CD14-positive monocyte (primary cell): ENCODE measurements at regions not wholly inside any gene's neighbourhood (a gene's known extent, or its start where the extent isn't known, plus 50 kb on each side); places are given as distances from the start of the nearest gene placed in this dataset.

ENCODE experiments used
- DNase-seq, 3 donors: peaks; one replicate each; pipeline ENCODE4 v3.0.0-alpha.2; 2011 to 2022
- H2AFZ ChIP-seq: 2 replicates; pipeline ENCODE4 v1.6.0; 2012; ENCODE audit warnings: mild to moderate bottlenecking, low read depth, low read length, inconsistent platforms; ENCODE audit not compliant: insufficient read depth, poor library complexity, severe bottlenecking
- H3K27ac ChIP-seq, 2 donors: 1 replicate in 1 of 2; 2 replicates in 1 of 2; pipeline ENCODE4 v1.5.1; 2012 to 2013; ENCODE audit warnings: low read length in 2 of 2, control low read depth in 1 of 2, inconsistent platforms in 1 of 2, low read depth in 1 of 2, mild to moderate bottlenecking in 1 of 2
- H3K27me3 ChIP-seq, 2 donors: one replicate each; pipeline versions ENCODE4 v1.6.0 to v1.6.1; 2011 to 2013; ENCODE audit warnings: low read length in 2 of 2; ENCODE audit not compliant: control insufficient read depth in 2 of 2, insufficient read depth in 2 of 2
- H3K36me3 ChIP-seq, 2 donors: replicated peaks in 1 of 2; 1 replicate in 1 of 2; 2 replicates in 1 of 2; pipeline versions ENCODE4 v1.5.1 to v1.6.1; 2012 to 2013; ENCODE audit warnings: low read length in 2 of 2, control low read depth in 1 of 2, inconsistent platforms in 1 of 2, mild to moderate bottlenecking in 1 of 2; ENCODE audit not compliant: insufficient read depth in 2 of 2, control insufficient read depth in 1 of 2
- H3K4me1 ChIP-seq, 2 donors: 1 replicate in 1 of 2; 2 replicates in 1 of 2; pipeline versions ENCODE4 v1.5.1 to v1.6.1; 2012 to 2013; ENCODE audit warnings: low read length in 2 of 2, control low read depth in 1 of 2, inconsistent platforms in 1 of 2, mild to moderate bottlenecking in 1 of 2, moderate library complexity in 1 of 2; ENCODE audit not compliant: insufficient read depth in 2 of 2, control insufficient read depth in 1 of 2
- H3K4me2 ChIP-seq: replicated peaks from 2 replicates; pipeline ENCODE3; 2012; ENCODE audit warnings: low read length, moderate library complexity, mild to moderate bottlenecking; ENCODE audit not compliant: poor library complexity, severe bottlenecking; ENCODE audit errors: extremely low read depth
- H3K4me3 ChIP-seq, 3 experiments: fragments of 200-600 bp in 1 of 3; sonication (generic) in 1 of 3; replicated peaks in 1 of 3; 1 replicate in 2 of 3; 2 replicates in 1 of 3; pipeline ENCODE4 v1.5.1; 2011 to 2013; ENCODE audit warnings: low read length in 3 of 3, mild to moderate bottlenecking in 3 of 3, control low read depth in 2 of 3, low read depth in 2 of 3, inconsistent platforms in 1 of 3, moderate library complexity in 1 of 3
- H3K79me2 ChIP-seq: 2 replicates; pipeline ENCODE4 v1.6.0; 2012; ENCODE audit warnings: mild to moderate bottlenecking, control low read depth, inconsistent platforms, low read length, moderate library complexity; ENCODE audit not compliant: insufficient read depth
- H3K9ac ChIP-seq: 2 replicates; pipeline ENCODE4 v1.6.0; 2017; ENCODE audit warnings: low read length, mild to moderate bottlenecking; ENCODE audit not compliant: insufficient read depth, poor library complexity, severe bottlenecking
- H3K9me3 ChIP-seq, 2 donors: replicated peaks in 1 of 2; 1 replicate in 1 of 2; 2 replicates in 1 of 2; pipeline versions ENCODE4 v1.5.1 to v1.6.1; 2012 to 2013; ENCODE audit warnings: low read length in 2 of 2, control low read depth in 1 of 2; ENCODE audit not compliant: control insufficient read depth in 1 of 2, insufficient read depth in 1 of 2
- H4K20me1 ChIP-seq: 2 replicates; pipeline ENCODE4 v1.6.0; 2012; ENCODE audit warnings: mild to moderate bottlenecking, low read length, control low read depth, moderate library complexity; ENCODE audit not compliant: insufficient read depth
- H3K27ac Mint-ChIP-seq, 7 donors: one replicate each; pipeline ENCODE4 v1.8.0; 2020; ENCODE audit warnings: mild to moderate bottlenecking in 7 of 7, mixed read lengths in 7 of 7, moderate library complexity in 6 of 7, inconsistent platforms in 2 of 7
- H3K27me3 Mint-ChIP-seq, 3 donors: one replicate each; pipeline ENCODE4 v1.8.0; 2021 to 2022; ENCODE audit warnings: low read depth in 3 of 3, mild to moderate bottlenecking in 3 of 3, mixed read lengths in 3 of 3, moderate library complexity in 3 of 3, inconsistent platforms in 1 of 3
- H3K36me3 Mint-ChIP-seq, 2 donors: one replicate each; pipeline ENCODE4 v1.8.0; 2020; ENCODE audit warnings: mixed read lengths in 2 of 2, inconsistent platforms in 1 of 2, mild to moderate bottlenecking in 1 of 2
- H3K4me1 Mint-ChIP-seq: one replicate; pipeline ENCODE4 v1.8.0; 2020; ENCODE audit warnings: mild to moderate bottlenecking, mixed read lengths
- H3K4me3 Mint-ChIP-seq, 2 donors: one replicate each; pipeline ENCODE4 v1.8.0; 2020; ENCODE audit warnings: mild to moderate bottlenecking in 2 of 2, mixed read lengths in 2 of 2, moderate library complexity in 1 of 2
- H3K9me3 Mint-ChIP-seq, 7 donors: one replicate each; pipeline ENCODE4 v1.8.0; 2020 to 2022; ENCODE audit warnings: mixed read lengths in 7 of 7, mild to moderate bottlenecking in 6 of 7, moderate library complexity in 6 of 7, inconsistent platforms in 2 of 7
- WGBS: methylation state at CpG from one replicate; pipeline ENCODE4 v1.1.5; 2013; ENCODE audit warnings: missing lambda C conversion rate; ENCODE audit not compliant: insufficient coverage; 5-methylcytosine and 5-hydroxymethylcytosine counted together
- intact Hi-C, 2 donors: fragments of 100-400 bp; cut with micrococcal nuclease; formaldehyde crosslinking; loops; one replicate each; pipeline versions ENCODE4 v1.15.0 to v1.15.1; 2023
- TF ChIP-seq, protein P1 (sequence below): fragments of 200-600 bp; IDR thresholded peaks from one replicate; pipeline ENCODE4 v1.8.0; 2022; ENCODE audit warnings: antibody characterized with exemption, mild to moderate bottlenecking

DNA sequence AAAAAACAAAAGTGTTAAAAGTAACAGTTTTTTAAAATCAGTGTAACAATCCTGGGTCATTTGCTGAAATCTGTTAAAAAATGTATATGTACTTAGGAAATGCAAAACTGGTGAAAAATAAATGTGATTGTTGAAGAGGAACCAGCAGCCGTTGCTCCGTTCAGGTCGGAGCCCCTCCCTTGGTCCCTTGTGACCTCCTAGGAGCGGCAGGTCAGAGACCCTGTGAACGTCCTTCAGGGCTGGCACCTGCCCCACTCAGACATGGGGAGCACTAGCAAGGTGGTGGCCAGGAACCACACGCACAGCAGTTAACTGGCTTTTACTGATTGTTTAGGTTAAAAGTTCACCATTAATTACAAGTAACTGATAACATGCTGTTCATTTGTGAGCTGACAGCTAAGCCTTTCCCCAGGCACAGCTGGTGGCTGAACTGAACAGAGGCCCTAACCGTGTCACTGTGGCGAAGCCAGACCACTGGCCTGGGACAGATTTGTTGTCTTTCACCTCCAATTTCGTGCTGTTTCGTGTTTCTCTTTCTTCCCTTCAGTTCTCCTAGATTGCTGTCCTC lies 159.2 kb upstream of the ALKAL2 start:
- DNase-seq, result no peak
- Mint-ChIP-seq H3K36me3 (no peaks in the 10 kb centered on the region), H3K4me1 (no peaks in the 10 kb centered on the region), H3K27me3 (peaks cover 0 to 5% (median 2%) of the 10 kb centered on the region in 3 donors), H3K9me3 (peaks cover 0 to 3% (median 0%) of the 10 kb centered on the region in 7 donors), H3K4me3 (no peak overlapping the region), H3K27ac (no peak overlapping the region)
- intact Hi-C loops, result no loop called here
- H3K4me3 ChIP-seq, result no peak overlapping the region
- no peak overlapping the region for H3K9ac ChIP-seq
- no peaks in the 10 kb centered on the region for H4K20me1 ChIP-seq
- H3K27ac ChIP-seq, result no peak overlapping the region
- TF ChIP-seq, protein P1, sequence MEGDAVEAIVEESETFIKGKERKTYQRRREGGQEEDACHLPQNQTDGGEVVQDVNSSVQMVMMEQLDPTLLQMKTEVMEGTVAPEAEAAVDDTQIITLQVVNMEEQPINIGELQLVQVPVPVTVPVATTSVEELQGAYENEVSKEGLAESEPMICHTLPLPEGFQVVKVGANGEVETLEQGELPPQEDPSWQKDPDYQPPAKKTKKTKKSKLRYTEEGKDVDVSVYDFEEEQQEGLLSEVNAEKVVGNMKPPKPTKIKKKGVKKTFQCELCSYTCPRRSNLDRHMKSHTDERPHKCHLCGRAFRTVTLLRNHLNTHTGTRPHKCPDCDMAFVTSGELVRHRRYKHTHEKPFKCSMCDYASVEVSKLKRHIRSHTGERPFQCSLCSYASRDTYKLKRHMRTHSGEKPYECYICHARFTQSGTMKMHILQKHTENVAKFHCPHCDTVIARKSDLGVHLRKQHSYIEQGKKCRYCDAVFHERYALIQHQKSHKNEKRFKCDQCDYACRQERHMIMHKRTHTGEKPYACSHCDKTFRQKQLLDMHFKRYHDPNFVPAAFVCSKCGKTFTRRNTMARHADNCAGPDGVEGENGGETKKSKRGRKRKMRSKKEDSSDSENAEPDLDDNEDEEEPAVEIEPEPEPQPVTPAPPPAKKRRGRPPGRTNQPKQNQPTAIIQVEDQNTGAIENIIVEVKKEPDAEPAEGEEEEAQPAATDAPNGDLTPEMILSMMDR, result no peak
- 87% methylated on average over 8 of the region's 10 CpGs for WGBS
- no peaks in the 10 kb centered on the region for H3K27me3 ChIP-seq
- no peak overlapping the region for H3K4me2 ChIP-seq
- H3K79me2 ChIP-seq, result no peaks in the 10 kb centered on the region
- no peak overlapping the region for H2AFZ ChIP-seq
- no peaks in the 10 kb centered on the region for H3K36me3 ChIP-seq
- no peaks in the 10 kb centered on the region for H3K4me1 ChIP-seq
- H3K9me3 ChIP-seq, result no peaks in the 10 kb centered on the region

DNA sequence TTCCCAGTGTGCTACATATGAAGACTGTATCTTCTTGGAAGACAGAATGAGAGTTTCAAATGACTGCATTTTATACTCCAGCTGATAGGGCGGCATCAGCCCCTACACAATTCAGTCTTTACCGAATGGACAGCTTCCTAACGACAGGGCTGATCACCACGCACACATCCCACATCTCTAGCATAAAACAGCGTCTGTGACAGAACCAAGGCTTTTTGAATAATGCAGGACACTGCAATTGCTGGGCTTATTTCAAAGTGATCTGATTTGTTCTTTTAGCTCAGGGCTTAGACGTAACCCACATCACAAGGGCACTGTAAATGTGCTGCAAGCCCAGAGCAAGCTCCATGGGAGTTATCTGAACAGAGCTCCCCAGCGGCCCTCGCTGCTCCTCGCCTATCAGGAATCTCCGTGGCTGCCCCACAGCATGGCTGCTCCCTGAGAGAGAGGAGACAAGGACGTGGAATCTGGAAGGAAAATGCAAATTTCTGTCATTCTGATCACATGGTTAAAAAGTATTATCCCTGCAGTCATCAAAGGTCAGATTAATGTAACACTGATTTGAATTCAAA lies 158.5 kb upstream of the ALKAL2 start:
- Histone ChIP-seq H3K79me2 (no peaks in the 10 kb centered on the region), H2AFZ (no peak overlapping the region), H3K27ac (no peak overlapping the region), H3K9ac (no peak overlapping the region), H3K4me1 (no peaks in the 10 kb centered on the region), H3K4me2 (no peak overlapping the region), H3K27me3 (no peaks in the 10 kb centered on the region), H4K20me1 (no peaks in the 10 kb centered on the region), H3K4me3 (no peak overlapping the region), H3K9me3 (no peaks in the 10 kb centered on the region), H3K36me3 (no peaks in the 10 kb centered on the region)
- Mint-ChIP-seq H3K27me3 (peaks cover 0 to 5% (median 2%) of the 10 kb centered on the region in 3 donors), H3K4me1 (no peaks in the 10 kb centered on the region), H3K4me3 (no peak overlapping the region), H3K27ac (no peak overlapping the region), H3K36me3 (no peaks in the 10 kb centered on the region), H3K9me3 (peaks cover 0 to 2% (median 0%) of the 10 kb centered on the region in 7 donors)
- 98% methylated on average over 7 of the region's 11 CpGs for WGBS
- intact Hi-C loops, result no loop called here
- TF ChIP-seq, protein P1, result no peak
- DNase-seq, result no peak
